ENCODE measurements at regions not wholly inside any gene's neighbourhood (a gene's known extent, or its start where the extent isn't known, plus 50 kb on each side); places are given as distances from the start of the nearest gene placed in this dataset.

DNA sequence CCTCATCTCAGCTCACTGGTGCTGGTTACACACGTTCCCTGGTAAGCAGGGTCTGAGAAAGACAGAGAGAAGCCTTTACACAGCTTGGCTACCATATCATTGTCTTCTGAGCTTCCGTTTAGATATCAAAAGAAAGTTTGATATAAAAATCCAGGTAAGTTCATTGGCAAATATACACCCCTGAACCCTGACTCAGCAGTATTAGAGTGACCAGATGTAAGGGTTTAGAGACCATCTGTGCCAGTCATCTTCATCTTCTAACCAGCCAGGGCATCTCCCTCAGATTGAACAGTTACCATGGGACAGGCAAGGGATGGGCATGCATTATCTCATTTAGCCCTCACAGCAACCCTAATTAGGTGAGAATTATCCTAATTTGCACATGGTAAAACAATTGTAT is 232.1 kb downstream of the MED10 start (continued):
- no peak for TF ChIP-seq ZFP69B (tag by site-specific recombination; IDR thresholded peaks at IDR 0.05)

DNA sequence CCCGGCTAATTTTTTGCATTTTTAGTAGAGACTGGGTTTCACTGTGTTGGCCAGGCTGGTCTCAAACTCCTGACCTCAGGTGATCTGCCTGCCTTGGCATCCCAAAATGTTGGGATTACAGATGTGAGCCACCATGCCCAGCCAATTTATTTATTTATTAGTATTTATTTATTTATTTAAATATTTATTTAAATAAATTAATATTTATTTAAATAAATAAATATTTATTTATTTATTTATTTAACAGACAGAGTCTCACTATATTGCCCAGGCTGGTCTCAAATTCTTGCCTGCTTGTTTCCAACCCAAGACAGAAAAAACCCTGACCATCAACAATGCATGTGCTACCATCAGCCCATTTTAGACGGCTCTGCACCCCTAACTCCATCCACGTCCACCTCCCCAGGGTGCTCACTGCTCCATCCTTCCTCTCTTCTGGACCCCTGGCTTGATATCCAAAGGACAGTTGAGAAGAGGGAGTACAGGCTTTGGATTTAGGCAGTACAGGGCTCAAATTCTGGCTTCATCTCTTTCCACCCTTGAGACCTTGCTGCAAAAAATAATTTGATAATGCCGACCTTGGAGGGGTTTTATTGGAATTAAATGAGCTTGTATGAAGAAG is 232.6 kb downstream of the MED10 start:
- no peak overlapping the region for H3K27ac ChIP-seq (ENCODE audit: extremely low read depth, low read depth, low read length)
- H3K36me3 ChIP-seq (ENCODE audit: control insufficient read depth in 2 of 2, insufficient read depth in 1 of 2, low read length in 2 of 2): no peaks in the 10 kb centered on the region
- ChIA-PET POLR2A (no interaction called here), CTCF (no interaction called here)
- no peak overlapping the region for H3K4me3 ChIP-seq (ENCODE audit: low read depth, low read length)
- no peaks in the 10 kb centered on the region for H3K4me1 ChIP-seq (ENCODE audit: control insufficient read depth, insufficient read depth, low read length)
- no peaks in the 10 kb centered on the region for H3K9me3 ChIP-seq (ENCODE audit: control insufficient read depth, insufficient read depth, low read depth, low read length)
- no peak for TF ChIP-seq ZNF707 (tag by site-specific recombination; IDR thresholded peaks at IDR 0.05)
- TF ChIP-seq ZNF555 (tag by site-specific recombination; conservative IDR thresholded peaks at IDR 0.05): peak; percentile 36
- no peak for TF ChIP-seq ZSCAN16 (tag by site-specific recombination; IDR thresholded peaks at IDR 0.05)
- no peak for TF ChIP-seq ZNF133 (tag by site-specific recombination; IDR thresholded peaks at IDR 0.05)
- TF ChIP-seq KLF9 (tag by site-specific recombination; IDR thresholded peaks at IDR 0.05; ENCODE audit: low read depth): no peak
- no peak for TF ChIP-seq ZNF248 (tag by site-specific recombination; IDR thresholded peaks at IDR 0.05)
- TF ChIP-seq ZFP41 (tag by site-specific recombination; IDR thresholded peaks at IDR 0.05; ENCODE audit: borderline replicate concordance): no peak
- TF ChIP-seq ZNF529 (tag by site-specific recombination; IDR thresholded peaks at IDR 0.05; ENCODE audit: insufficient replicate concordance): no peak
- peak; percentile 30; the same call in 1 of the 2 replicates for TF ChIP-seq ZNF623 (tag by site-specific recombination; IDR thresholded peaks at IDR 0.05)
- TF ChIP-seq ZNF610 (tag by site-specific recombination; IDR thresholded peaks at IDR 0.05; ENCODE audit: borderline replicate concordance): no peak
- no peak for TF ChIP-seq ZBTB7A (tag by site-specific recombination; IDR thresholded peaks at IDR 0.05; ENCODE audit: low read depth)
- no peak for TF ChIP-seq MZF1 (tag by site-specific recombination; IDR thresholded peaks at IDR 0.05; ENCODE audit: borderline replicate concordance)
- TF ChIP-seq ZNF350 (tag by site-specific recombination; IDR thresholded peaks at IDR 0.05): no peak
- no peak for TF ChIP-seq SCRT2 (tag by site-specific recombination; IDR thresholded peaks at IDR 0.05)
- TF ChIP-seq, protein P1, sequence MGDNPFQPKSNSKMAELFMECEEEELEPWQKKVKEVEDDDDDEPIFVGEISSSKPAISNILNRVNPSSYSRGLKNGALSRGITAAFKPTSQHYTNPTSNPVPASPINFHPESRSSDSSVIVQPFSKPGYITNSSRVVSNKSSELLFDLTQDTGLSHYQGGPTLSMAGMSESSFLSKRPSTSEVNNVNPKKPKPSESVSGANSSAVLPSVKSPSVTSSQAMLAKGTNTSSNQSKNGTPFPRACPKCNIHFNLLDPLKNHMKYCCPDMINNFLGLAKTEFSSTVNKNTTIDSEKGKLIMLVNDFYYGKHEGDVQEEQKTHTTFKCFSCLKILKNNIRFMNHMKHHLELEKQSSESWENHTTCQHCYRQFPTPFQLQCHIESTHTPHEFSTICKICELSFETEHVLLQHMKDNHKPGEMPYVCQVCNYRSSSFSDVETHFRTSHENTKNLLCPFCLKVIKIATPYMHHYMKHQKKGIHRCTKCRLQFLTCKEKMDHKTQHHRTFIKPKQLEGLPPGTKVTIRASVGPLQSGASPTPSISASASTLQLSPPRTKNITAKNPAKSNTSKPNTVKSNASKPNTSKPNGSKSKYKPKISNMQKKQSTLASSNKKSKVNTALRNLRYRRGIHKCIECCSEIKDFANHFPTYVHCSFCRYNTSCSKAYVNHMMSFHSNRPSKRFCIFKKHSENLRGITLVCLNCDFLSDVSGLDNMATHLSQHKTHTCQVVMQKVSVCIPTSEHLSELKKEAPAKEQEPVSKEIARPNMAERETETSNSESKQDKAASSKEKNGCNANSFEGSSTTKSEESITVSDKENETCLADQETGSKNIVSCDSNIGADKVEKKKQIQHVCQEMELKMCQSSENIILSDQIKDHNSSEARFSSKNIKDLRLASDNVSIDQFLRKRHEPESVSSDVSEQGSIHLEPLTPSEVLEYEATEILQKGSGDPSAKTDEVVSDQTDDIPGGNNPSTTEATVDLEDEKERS (tag by site-specific recombination; IDR thresholded peaks at IDR 0.05): no peak
- TF ChIP-seq ZNF624 (tag by site-specific recombination; IDR thresholded peaks at IDR 0.05): no peak
- TF ChIP-seq ZNF549 (tag by site-specific recombination; IDR thresholded peaks at IDR 0.05): no peak
- TF ChIP-seq ZBTB17 (tag by site-specific recombination; IDR thresholded peaks at IDR 0.05): no peak
- TF ChIP-seq, protein P2, sequence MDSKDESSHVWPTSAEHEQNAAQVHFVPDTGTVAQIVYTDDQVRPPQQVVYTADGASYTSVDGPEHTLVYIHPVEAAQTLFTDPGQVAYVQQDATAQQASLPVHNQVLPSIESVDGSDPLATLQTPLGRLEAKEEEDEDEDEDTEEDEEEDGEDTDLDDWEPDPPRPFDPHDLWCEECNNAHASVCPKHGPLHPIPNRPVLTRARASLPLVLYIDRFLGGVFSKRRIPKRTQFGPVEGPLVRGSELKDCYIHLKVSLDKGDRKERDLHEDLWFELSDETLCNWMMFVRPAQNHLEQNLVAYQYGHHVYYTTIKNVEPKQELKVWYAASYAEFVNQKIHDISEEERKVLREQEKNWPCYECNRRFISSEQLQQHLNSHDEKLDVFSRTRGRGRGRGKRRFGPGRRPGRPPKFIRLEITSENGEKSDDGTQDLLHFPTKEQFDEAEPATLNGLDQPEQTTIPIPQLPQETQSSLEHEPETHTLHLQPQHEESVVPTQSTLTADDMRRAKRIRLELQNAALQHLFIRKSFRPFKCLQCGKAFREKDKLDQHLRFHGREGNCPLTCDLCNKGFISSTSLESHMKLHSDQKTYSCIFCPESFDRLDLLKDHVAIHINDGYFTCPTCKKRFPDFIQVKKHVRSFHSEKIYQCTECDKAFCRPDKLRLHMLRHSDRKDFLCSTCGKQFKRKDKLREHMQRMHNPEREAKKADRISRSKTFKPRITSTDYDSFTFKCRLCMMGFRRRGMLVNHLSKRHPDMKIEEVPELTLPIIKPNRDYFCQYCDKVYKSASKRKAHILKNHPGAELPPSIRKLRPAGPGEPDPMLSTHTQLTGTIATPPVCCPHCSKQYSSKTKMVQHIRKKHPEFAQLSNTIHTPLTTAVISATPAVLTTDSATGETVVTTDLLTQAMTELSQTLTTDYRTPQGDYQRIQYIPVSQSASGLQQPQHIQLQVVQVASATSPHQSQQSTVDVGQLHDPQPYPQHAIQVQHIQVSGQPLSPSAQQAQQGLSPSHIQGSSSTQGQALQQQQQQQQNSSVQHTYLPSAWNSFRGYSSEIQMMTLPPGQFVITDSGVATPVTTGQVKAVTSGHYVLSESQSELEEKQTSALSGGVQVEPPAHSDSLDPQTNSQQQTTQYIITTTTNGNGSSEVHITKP (tag by site-specific recombination; IDR thresholded peaks at IDR 0.05): no peak
- no peak for TF ChIP-seq ZNF658 (tag by site-specific recombination; IDR thresholded peaks at IDR 0.05)
- TF ChIP-seq, protein P3, sequence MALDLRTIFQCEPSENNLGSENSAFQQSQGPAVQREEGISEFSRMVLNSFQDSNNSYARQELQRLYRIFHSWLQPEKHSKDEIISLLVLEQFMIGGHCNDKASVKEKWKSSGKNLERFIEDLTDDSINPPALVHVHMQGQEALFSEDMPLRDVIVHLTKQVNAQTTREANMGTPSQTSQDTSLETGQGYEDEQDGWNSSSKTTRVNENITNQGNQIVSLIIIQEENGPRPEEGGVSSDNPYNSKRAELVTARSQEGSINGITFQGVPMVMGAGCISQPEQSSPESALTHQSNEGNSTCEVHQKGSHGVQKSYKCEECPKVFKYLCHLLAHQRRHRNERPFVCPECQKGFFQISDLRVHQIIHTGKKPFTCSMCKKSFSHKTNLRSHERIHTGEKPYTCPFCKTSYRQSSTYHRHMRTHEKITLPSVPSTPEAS (tag by site-specific recombination; IDR thresholded peaks at IDR 0.05): no peak
- TF ChIP-seq EGR2 (tag by site-specific recombination; IDR thresholded peaks at IDR 0.05; ENCODE audit: low read depth): no peak
- TF ChIP-seq ZNF140 (tag by site-specific recombination; IDR thresholded peaks at IDR 0.05): no peak
- TF ChIP-seq, protein P4, sequence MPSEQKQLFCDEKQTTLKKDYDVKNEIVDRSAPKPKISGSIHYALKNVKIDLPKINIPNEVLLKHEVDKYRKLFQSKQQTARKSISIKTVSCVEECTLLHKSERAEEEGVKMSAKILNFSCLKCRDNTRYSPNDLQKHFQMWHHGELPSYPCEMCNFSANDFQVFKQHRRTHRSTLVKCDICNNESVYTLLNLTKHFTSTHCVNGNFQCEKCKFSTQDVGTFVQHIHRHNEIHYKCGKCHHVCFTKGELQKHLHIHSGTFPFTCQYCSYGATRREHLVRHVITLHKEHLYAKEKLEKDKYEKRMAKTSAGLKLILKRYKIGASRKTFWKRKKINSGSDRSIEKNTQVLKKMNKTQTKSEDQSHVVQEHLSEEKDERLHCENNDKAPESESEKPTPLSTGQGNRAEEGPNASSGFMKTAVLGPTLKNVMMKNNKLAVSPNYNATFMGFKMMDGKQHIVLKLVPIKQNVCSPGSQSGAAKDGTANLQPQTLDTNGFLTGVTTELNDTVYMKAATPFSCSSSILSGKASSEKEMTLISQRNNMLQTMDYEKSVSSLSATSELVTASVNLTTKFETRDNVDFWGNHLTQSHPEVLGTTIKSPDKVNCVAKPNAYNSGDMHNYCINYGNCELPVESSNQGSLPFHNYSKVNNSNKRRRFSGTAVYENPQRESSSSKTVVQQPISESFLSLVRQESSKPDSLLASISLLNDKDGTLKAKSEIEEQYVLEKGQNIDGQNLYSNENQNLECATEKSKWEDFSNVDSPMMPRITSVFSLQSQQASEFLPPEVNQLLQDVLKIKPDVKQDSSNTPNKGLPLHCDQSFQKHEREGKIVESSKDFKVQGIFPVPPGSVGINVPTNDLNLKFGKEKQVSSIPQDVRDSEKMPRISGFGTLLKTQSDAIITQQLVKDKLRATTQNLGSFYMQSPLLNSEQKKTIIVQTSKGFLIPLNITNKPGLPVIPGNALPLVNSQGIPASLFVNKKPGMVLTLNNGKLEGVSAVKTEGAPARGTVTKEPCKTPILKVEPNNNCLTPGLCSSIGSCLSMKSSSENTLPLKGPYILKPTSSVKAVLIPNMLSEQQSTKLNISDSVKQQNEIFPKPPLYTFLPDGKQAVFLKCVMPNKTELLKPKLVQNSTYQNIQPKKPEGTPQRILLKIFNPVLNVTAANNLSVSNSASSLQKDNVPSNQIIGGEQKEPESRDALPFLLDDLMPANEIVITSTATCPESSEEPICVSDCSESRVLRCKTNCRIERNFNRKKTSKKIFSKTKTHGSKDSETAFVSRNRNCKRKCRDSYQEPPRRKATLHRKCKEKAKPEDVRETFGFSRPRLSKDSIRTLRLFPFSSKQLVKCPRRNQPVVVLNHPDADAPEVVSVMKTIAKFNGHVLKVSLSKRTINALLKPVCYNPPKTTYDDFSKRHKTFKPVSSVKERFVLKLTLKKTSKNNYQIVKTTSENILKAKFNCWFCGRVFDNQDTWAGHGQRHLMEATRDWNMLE (tag by site-specific recombination; conservative IDR thresholded peaks at IDR 0.05; ENCODE audit: low read depth): peak; percentile 56; the same call in 1 of the 2 replicates
